ENCODE measurements at regions not wholly inside any gene's neighbourhood (a gene's known extent, or its start where the extent isn't known, plus 50 kb on each side); places are given as distances from the start of the nearest gene placed in this dataset.

- H3K4me2 ChIP-seq (ENCODE audit: low read depth, low read length): no peak overlapping the region
- no peak for DNase-seq (ENCODE audit: low spot score)
- no peak overlapping the region for H3K27ac ChIP-seq (ENCODE audit: extremely low read length, insufficient read depth, low read length)
- H4K20me1 ChIP-seq (ENCODE audit: insufficient read depth, low read length): no peaks in the 10 kb centered on the region
- no peaks in the 10 kb centered on the region for H3K27me3 ChIP-seq (ENCODE audit: control insufficient read depth in 1 of 2, insufficient read depth in 2 of 2, low read length in 2 of 2)
- intact Hi-C loops (cut with micrococcal nuclease; ENCODE audit: unreplicated experiment) (no loop called here), in situ Hi-C loops (cut with HindIII; ENCODE audit: extremely low pct_ligation_motif_present, low pct_unique_long_range_greater_than_20kb) (loop anchor here (5.0 to 25.0 kb wide), 2 partner anchors 396 to 536 kb away; no protein-coding TSS in a partner anchor)
- no peaks in the 10 kb centered on the region for H3K9me3 ChIP-seq (ENCODE audit: low read length)
- TF ChIP-seq ZBTB21 (CRISPR knock-in tag; IDR thresholded peaks at IDR 0.05) (no peak), ZNF205 (CRISPR knock-in tag; IDR thresholded peaks at IDR 0.05) (no peak), TBP (CRISPR knock-in tag; IDR thresholded peaks at IDR 0.05) (no peak), NCOR1 (IDR thresholded peaks at IDR 0.05; ENCODE audit: borderline replicate concordance, low read length) (no peak), ZNF556 (CRISPR knock-in tag; IDR thresholded peaks at IDR 0.05; ENCODE audit: borderline replicate concordance) (no peak), ZSCAN25 (CRISPR knock-in tag; IDR thresholded peaks at IDR 0.05) (no peak), CTCF (CRISPR knock-in tag; IDR thresholded peaks at IDR 0.05) (no peak), ZNF574 (CRISPR knock-in tag; IDR thresholded peaks at IDR 0.05) (no peak), SRY (CRISPR knock-in tag; IDR thresholded peaks at IDR 0.05) (no peak), ZNF703 (CRISPR knock-in tag; IDR thresholded peaks at IDR 0.05; ENCODE audit: borderline replicate concordance) (no peak), ETV5 (CRISPR knock-in tag; IDR thresholded peaks at IDR 0.05; ENCODE audit: borderline replicate concordance) (no peak), ZNF777 (CRISPR knock-in tag; IDR thresholded peaks at IDR 0.05) (no peak), NRL (CRISPR knock-in tag; IDR thresholded peaks at IDR 0.05; ENCODE audit: borderline replicate concordance) (no peak)
- TF ChIP-seq, protein P1, sequence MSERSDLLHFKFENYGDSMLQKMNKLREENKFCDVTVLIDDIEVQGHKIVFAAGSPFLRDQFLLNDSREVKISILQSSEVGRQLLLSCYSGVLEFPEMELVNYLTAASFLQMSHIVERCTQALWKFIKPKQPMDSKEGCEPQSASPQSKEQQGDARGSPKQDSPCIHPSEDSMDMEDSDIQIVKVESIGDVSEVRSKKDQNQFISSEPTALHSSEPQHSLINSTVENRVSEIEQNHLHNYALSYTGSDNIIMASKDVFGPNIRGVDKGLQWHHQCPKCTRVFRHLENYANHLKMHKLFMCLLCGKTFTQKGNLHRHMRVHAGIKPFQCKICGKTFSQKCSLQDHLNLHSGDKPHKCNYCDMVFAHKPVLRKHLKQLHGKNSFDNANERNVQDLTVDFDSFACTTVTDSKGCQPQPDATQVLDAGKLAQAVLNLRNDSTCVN (CRISPR knock-in tag; IDR thresholded peaks at IDR 0.05; ENCODE audit: borderline replicate concordance): no peak
- H3K36me3 ChIP-seq (replicated peaks in 1 of 2; ENCODE audit: control insufficient read depth in 1 of 2, insufficient read depth in 2 of 2, low read length in 2 of 2): no peaks in the 10 kb centered on the region
- no TSS peak for BruUV-seq (replicated peaks)
- CTCF ChIA-PET (ENCODE audit: low intra/inter-chr PET ratio, low total read pairs): no interaction called here
- ATAC-seq: no peak
- H3K4me3 ChIP-seq (replicated peaks in 1 of 3; ENCODE audit: insufficient read depth in 1 of 3, low read depth in 2 of 3, low read length in 3 of 3): no peak overlapping the region
- no peaks in the 10 kb centered on the region for H3K4me1 ChIP-seq (ENCODE audit: insufficient read depth, low read length)
- 15% methylated on average over 4 of the region's 4 CpGs for WGBS (ENCODE audit: low lambda C conversion rate)
- H3K9ac ChIP-seq (ENCODE audit: insufficient read depth, low read depth, low read length): no peak overlapping the region
- no peaks in the 10 kb centered on the region for H3K79me2 ChIP-seq (ENCODE audit: insufficient read depth, low read length)
- H2AFZ ChIP-seq (ENCODE audit: low read length): no peak overlapping the region
- POLR2A ChIA-PET: no interaction called here
- FAIRE-seq: no peak
Observed at GRCh38 chr2:126241411-126241810, 414.5 kb upstream of the GYPC start.

Data from HepG2 (cell line).